Hepatocyte (in vitro differentiated cells): ENCODE measurements at regions not wholly inside any gene's neighbourhood (a gene's known extent, or its start where the extent isn't known, plus 50 kb on each side); places are given as distances from the start of the nearest gene placed in this dataset.

Experiments
- DNase-seq: peaks from one replicate; pipeline ENCODE4 v3.0.0-alpha.2; 2016; ENCODE audit warnings: low spot score
- H2AFZ ChIP-seq: fragments of 200-600 bp; sonication (generic); 2 replicates; pipeline ENCODE4 v1.6.0; 2016; ENCODE audit warnings: antibody characterized with exemption, mild to moderate bottlenecking
- H3K27ac ChIP-seq: fragments of 200-600 bp; sonication (generic); 2 replicates; pipeline ENCODE4 v1.5.1; 2016; ENCODE audit warnings: mild to moderate bottlenecking
- H3K27me3 ChIP-seq: fragments of 200-600 bp; sonication (generic); 2 replicates; pipeline ENCODE4 v1.6.1; 2016
- H3K36me3 ChIP-seq: fragments of 200-600 bp; sonication (generic); replicated peaks from 2 replicates; pipeline ENCODE4 v1.5.1; 2016; ENCODE audit warnings: low read depth; ENCODE audit not compliant: insufficient read depth
- H3K4me1 ChIP-seq: fragments of 200-600 bp; sonication (generic); 2 replicates; pipeline ENCODE4 v1.5.1; 2016; ENCODE audit warnings: mild to moderate bottlenecking, moderate library complexity; ENCODE audit not compliant: insufficient read depth
- H3K4me2 ChIP-seq: fragments of 200-600 bp; sonication (generic); 2 replicates; pipeline ENCODE4 v1.6.0; 2016
- H3K4me3 ChIP-seq: fragments of 200-600 bp; sonication (generic); 2 replicates; pipeline ENCODE4 v1.5.1; 2016; ENCODE audit warnings: mild to moderate bottlenecking
- H3K79me2 ChIP-seq: fragments of 200-600 bp; sonication (generic); 2 replicates; pipeline ENCODE4 v1.6.0; 2017; ENCODE audit warnings: mild to moderate bottlenecking
- H3K9me2 ChIP-seq: fragments of 200-600 bp; sonication (generic); replicated peaks from 2 replicates; pipeline ENCODE4 v1.6.0; 2017; ENCODE audit warnings: mild to moderate bottlenecking; ENCODE audit not compliant: insufficient read depth
- H3K9me3 ChIP-seq: fragments of 200-600 bp; sonication (generic); 2 replicates; pipeline ENCODE4 v1.5.1; 2016; ENCODE audit warnings: low read depth, mild to moderate bottlenecking
- H4K20me1 ChIP-seq: fragments of 200-600 bp; sonication (generic); 2 replicates; pipeline ENCODE4 v1.6.0; 2016; ENCODE audit warnings: mild to moderate bottlenecking; ENCODE audit not compliant: insufficient read depth, poor library complexity, severe bottlenecking
- EZH2 ChIP-seq: fragments of 200-600 bp; sonication (generic); IDR thresholded peaks from 2 replicates; pipeline ENCODE4 v1.6.1; 2016; ENCODE audit warnings: antibody characterized with exemption, mild to moderate bottlenecking, borderline replicate concordance
- EZH2phosphoT487 ChIP-seq: fragments of 200-600 bp; sonication (generic); IDR thresholded peaks from one replicate; pipeline ENCODE4 v1.6.1; 2018; ENCODE audit warnings: antibody characterized with exemption, mild to moderate bottlenecking, low read depth, moderate library complexity; ENCODE audit not compliant: unreplicated experiment, severe bottlenecking
- WGBS: methylation state at CpG from one replicate; pipeline ENCODE4 v1.1.6; 2016; ENCODE audit warnings: low lambda C conversion rate; ENCODE audit errors: missing lambda C conversion rate; 5-methylcytosine and 5-hydroxymethylcytosine counted together
- TF ChIP-seq, protein P1 (sequence below): fragments of 200-600 bp; sonication (generic); IDR thresholded peaks from 2 replicates; pipeline ENCODE4 v1.5.1; 2016; ENCODE audit warnings: antibody characterized with exemption, mild to moderate bottlenecking; ENCODE audit not compliant: poor library complexity

DNA sequence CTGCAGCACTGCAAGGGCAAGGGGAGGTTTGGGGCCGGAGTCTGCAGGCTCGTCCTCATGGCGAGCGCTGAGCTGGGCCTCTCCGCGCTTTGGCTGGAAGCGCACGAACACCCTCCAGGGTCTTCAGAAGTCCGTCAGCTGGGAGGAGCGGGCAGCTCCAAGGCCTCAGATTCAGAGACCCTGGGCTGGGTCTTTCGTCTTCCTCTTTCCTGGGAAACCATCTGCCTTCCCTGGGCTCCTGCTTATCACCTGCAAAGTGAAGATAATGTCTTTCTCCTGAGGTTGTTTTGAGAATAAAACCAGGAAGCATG, 525.6 kb downstream of the BRD1 start:
- H4K20me1 ChIP-seq = no peaks in the 10 kb centered on the region
- no peak overlapping the region for H3K4me3 ChIP-seq
- 93% methylated on average over 11 of the region's 11 CpGs for WGBS
- no peaks in the 10 kb centered on the region for H3K36me3 ChIP-seq
- H3K4me1 ChIP-seq = no peaks in the 10 kb centered on the region
- H3K79me2 ChIP-seq = no peaks in the 10 kb centered on the region
- H3K27me3 ChIP-seq = no peaks in the 10 kb centered on the region
- no peaks in the 10 kb centered on the region for H3K9me2 ChIP-seq
- no peaks in the 10 kb centered on the region for H3K9me3 ChIP-seq
- no peak overlapping the region for H3K27ac ChIP-seq
- H3K4me2 ChIP-seq = no peak overlapping the region
- no peak overlapping the region for H2AFZ ChIP-seq
- TF ChIP-seq, protein P1, sequence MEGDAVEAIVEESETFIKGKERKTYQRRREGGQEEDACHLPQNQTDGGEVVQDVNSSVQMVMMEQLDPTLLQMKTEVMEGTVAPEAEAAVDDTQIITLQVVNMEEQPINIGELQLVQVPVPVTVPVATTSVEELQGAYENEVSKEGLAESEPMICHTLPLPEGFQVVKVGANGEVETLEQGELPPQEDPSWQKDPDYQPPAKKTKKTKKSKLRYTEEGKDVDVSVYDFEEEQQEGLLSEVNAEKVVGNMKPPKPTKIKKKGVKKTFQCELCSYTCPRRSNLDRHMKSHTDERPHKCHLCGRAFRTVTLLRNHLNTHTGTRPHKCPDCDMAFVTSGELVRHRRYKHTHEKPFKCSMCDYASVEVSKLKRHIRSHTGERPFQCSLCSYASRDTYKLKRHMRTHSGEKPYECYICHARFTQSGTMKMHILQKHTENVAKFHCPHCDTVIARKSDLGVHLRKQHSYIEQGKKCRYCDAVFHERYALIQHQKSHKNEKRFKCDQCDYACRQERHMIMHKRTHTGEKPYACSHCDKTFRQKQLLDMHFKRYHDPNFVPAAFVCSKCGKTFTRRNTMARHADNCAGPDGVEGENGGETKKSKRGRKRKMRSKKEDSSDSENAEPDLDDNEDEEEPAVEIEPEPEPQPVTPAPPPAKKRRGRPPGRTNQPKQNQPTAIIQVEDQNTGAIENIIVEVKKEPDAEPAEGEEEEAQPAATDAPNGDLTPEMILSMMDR = no peak
- TF ChIP-seq EZH2 = no peak
- no peak for TF ChIP-seq EZH2phosphoT487
- DNase-seq = no peak

DNA sequence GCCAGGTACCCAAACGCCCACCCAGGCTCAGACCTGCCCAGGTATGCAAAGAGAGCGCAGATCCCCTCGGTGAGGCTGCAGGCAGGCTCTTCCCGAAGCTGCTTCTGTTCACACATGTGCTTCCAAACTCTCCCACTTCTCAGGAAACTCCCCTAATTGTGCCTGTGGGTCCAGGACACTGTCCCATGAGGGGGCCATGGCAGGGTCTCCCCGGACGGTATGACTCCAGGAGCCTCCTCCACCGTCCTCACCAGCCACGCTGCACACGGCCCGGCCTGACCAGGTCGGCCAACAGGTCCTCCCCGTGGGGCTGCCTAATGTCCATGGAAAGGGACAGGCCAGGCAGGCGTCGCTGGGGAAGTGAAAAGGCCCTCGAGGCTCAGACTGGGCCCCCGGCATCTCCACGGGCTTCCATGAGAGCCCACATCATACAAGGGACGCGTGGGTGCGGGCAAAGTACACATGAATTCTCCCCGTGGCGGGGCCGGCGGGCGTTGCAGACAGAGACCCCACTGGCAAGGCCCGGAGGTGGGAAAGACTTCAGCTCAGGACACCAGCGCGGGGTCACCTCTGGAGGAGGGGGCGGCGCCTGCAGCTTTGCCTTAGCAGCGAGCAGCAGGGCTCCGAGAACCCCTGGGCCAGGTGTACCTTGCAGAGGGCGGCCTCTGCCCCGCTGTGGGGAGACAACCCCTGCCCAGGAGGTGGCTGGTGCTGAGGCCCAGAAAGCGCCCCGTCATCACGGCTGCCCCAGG, 526.1 kb downstream of the BRD1 start:
- no peak overlapping the region for H3K4me3 ChIP-seq
- no peaks in the 10 kb centered on the region for H3K79me2 ChIP-seq
- no peak overlapping the region for H2AFZ ChIP-seq
- 81% methylated on average over 32 of the region's 37 CpGs for WGBS
- TF ChIP-seq EZH2 (no peak), EZH2phosphoT487 (no peak)
- TF ChIP-seq, protein P1 = no peak
- no peaks in the 10 kb centered on the region for H3K4me1 ChIP-seq
- no peaks in the 10 kb centered on the region for H3K9me3 ChIP-seq
- no peaks in the 10 kb centered on the region for H3K9me2 ChIP-seq
- H3K4me2 ChIP-seq = no peak overlapping the region
- no peaks in the 10 kb centered on the region for H4K20me1 ChIP-seq
- no peak for DNase-seq
- H3K27ac ChIP-seq = no peak overlapping the region
- no peaks in the 10 kb centered on the region for H3K27me3 ChIP-seq
- no peaks in the 10 kb centered on the region for H3K36me3 ChIP-seq

DNA sequence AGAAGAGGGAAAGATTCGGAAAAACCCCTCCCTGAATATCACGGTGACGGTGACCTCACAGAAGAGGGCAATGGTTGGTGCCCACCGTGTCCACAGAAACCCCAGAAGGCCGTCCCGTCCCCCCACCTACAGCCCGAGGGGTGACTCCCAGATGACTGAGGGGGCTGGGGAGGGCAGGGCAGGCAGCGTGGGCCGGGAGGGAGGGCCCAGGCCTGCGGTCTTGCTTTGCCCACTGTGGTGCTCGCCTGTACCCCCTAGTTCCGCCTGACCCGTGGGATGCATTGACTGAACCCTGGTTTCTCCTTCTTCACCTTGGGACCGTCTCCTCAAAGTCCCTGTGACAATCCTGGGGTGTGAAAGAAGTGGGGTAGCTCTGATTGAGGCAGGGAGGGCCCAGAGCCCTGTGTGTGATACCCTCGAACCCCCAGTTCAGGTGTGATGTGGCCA, 526.7 kb downstream of the BRD1 start:
- Histone ChIP-seq H3K27ac (no peak overlapping the region), H3K36me3 (no peaks in the 10 kb centered on the region), H3K9me2 (no peaks in the 10 kb centered on the region), H3K4me3 (no peak overlapping the region), H3K27me3 (no peaks in the 10 kb centered on the region), H4K20me1 (no peaks in the 10 kb centered on the region), H3K4me2 (no peak overlapping the region), H3K4me1 (no peaks in the 10 kb centered on the region), H2AFZ (no peak overlapping the region), H3K9me3 (no peaks in the 10 kb centered on the region), H3K79me2 (no peaks in the 10 kb centered on the region)
- 88% methylated on average over 12 of the region's 15 CpGs for WGBS
- no peak for DNase-seq
- TF ChIP-seq EZH2phosphoT487 = no peak
- TF ChIP-seq EZH2 = no peak
- TF ChIP-seq, protein P1 = no peak

DNA sequence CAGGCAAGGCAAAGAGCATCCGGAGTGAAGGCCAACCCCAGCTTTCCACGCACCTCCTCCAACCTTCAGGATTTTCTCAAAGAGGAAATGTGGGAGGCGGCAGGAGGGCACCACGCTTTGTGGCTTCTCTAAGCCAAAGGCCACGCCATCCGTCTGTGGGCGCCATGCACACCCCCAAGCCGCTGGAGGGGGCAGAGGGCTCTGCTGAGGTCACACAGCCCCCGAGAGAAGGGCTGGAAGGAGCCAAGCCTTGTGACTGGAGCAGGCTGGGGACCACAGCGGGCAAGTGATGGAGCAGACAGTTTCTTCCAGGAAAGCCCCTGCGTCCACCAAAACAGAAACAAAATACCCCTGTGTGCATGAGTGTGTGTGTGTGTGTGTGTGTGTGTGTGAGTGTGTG, 527.4 kb downstream of the BRD1 start:
- Histone ChIP-seq H3K9me2 (no peaks in the 10 kb centered on the region), H3K36me3 (no peaks in the 10 kb centered on the region), H3K9me3 (no peaks in the 10 kb centered on the region), H3K4me2 (no peak overlapping the region), H3K27me3 (no peaks in the 10 kb centered on the region), H3K4me1 (no peaks in the 10 kb centered on the region), H3K27ac (no peak overlapping the region), H2AFZ (no peak overlapping the region), H3K4me3 (no peak overlapping the region), H3K79me2 (no peaks in the 10 kb centered on the region), H4K20me1 (no peaks in the 10 kb centered on the region)
- TF ChIP-seq EZH2phosphoT487 = no peak
- TF ChIP-seq, protein P1 = no peak
- TF ChIP-seq EZH2 = no peak
- WGBS = 90% methylated on average over 11 of the region's 11 CpGs
- DNase-seq = no peak
